Vagina (tissue), 2 donors: ENCODE measurements at regions not wholly inside any gene's neighbourhood (a gene's known extent, or its start where the extent isn't known, plus 50 kb on each side); places are given as distances from the start of the nearest gene placed in this dataset.

Experiments
- POLR2A ChIP-seq, 2 donors: fragments of 450-650 bp; IDR thresholded peaks; one replicate each; pipeline ENCODE4 v1.6.1; 2017; ENCODE audit warnings: antibody characterized with exemption in 2 of 2, mild to moderate bottlenecking in 2 of 2, moderate library complexity in 2 of 2
- POLR2AphosphoS5 ChIP-seq, 2 donors: sonication (generic); formaldehyde crosslinking; IDR thresholded peaks; one replicate each; pipeline ENCODE4 v1.9.0; 2017; ENCODE audit warnings: antibody characterized with exemption in 2 of 2, mild to moderate bottlenecking in 2 of 2, low read depth in 1 of 2; ENCODE audit not compliant: insufficient read depth in 1 of 2
- TF ChIP-seq, protein P1 (sequence below), 3 experiments: fragments of 450-650 bp in 2 of 3; fragments of 200-600 bp in 1 of 3; sonication (generic) in 1 of 3; IDR thresholded peaks; one replicate each; pipeline ENCODE4 v1.5.1; 2017 to 2019; ENCODE audit warnings: antibody characterized with exemption in 3 of 3, mild to moderate bottlenecking in 2 of 3, moderate library complexity in 2 of 3

GRCh38 chr5:120886351-120886860 is 422.3 kb downstream of the PRR16 start:
- TF ChIP-seq, protein P1, sequence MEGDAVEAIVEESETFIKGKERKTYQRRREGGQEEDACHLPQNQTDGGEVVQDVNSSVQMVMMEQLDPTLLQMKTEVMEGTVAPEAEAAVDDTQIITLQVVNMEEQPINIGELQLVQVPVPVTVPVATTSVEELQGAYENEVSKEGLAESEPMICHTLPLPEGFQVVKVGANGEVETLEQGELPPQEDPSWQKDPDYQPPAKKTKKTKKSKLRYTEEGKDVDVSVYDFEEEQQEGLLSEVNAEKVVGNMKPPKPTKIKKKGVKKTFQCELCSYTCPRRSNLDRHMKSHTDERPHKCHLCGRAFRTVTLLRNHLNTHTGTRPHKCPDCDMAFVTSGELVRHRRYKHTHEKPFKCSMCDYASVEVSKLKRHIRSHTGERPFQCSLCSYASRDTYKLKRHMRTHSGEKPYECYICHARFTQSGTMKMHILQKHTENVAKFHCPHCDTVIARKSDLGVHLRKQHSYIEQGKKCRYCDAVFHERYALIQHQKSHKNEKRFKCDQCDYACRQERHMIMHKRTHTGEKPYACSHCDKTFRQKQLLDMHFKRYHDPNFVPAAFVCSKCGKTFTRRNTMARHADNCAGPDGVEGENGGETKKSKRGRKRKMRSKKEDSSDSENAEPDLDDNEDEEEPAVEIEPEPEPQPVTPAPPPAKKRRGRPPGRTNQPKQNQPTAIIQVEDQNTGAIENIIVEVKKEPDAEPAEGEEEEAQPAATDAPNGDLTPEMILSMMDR (IDR thresholded peaks at IDR 0.05) = no peak
- TF ChIP-seq POLR2A (IDR thresholded peaks at IDR 0.05) = no peak
- no peak for TF ChIP-seq POLR2AphosphoS5 (IDR thresholded peaks at IDR 0.05; ENCODE audit: insufficient read depth in 1 of 2, low read depth in 1 of 2)
